ENCODE measurements at regions not wholly inside any gene's neighbourhood (a gene's known extent, or its start where the extent isn't known, plus 50 kb on each side); places are given as distances from the start of the nearest gene placed in this dataset.

GRCh38 chr5:17087035-17087434 lies 130.4 kb upstream of the BASP1 start:
- TF ChIP-seq, protein P1, sequence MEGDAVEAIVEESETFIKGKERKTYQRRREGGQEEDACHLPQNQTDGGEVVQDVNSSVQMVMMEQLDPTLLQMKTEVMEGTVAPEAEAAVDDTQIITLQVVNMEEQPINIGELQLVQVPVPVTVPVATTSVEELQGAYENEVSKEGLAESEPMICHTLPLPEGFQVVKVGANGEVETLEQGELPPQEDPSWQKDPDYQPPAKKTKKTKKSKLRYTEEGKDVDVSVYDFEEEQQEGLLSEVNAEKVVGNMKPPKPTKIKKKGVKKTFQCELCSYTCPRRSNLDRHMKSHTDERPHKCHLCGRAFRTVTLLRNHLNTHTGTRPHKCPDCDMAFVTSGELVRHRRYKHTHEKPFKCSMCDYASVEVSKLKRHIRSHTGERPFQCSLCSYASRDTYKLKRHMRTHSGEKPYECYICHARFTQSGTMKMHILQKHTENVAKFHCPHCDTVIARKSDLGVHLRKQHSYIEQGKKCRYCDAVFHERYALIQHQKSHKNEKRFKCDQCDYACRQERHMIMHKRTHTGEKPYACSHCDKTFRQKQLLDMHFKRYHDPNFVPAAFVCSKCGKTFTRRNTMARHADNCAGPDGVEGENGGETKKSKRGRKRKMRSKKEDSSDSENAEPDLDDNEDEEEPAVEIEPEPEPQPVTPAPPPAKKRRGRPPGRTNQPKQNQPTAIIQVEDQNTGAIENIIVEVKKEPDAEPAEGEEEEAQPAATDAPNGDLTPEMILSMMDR (IDR thresholded peaks at IDR 0.05; ENCODE audit: low read depth, low read length) = no peak
- Histone ChIP-seq H3K4me3 (ENCODE audit: low read depth, low read length) (no peak overlapping the region), H3K9me3 (ENCODE audit: severe bottlenecking) (no peaks in the 10 kb centered on the region), H3K27ac (no peak overlapping the region), H3K36me3 (no peaks in the 10 kb centered on the region), H3K27me3 (ENCODE audit: insufficient read depth, low read depth, severe bottlenecking) (no peaks in the 10 kb centered on the region)
- DNase-seq = no peak

DNA sequence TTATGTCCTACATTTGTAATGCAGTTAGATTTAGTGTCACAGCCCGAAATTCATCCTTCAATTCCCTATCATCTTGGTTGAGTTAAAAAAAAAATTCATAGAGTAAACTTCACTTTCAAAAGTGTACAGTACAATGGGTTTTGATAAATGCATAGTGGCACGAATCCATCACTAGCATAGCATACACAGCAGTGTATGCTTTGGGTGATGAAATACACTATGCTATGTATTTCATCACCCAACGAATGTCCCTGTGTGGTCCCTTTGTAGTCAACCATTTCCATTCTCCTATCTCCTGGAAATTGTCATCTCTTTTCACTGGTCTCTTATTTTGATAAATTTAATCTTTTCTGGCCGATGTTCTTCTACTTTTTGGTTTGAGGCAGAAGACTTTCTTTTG lies 129.4 kb upstream of the BASP1 start:
- Histone ChIP-seq H3K4me3 (ENCODE audit: low read depth, low read length) (no peak overlapping the region), H3K27me3 (ENCODE audit: insufficient read depth, low read depth, severe bottlenecking) (no peaks in the 10 kb centered on the region), H3K27ac (no peak overlapping the region), H3K36me3 (no peaks in the 10 kb centered on the region), H3K9me3 (ENCODE audit: severe bottlenecking) (no peaks in the 10 kb centered on the region)
- TF ChIP-seq, protein P1 (IDR thresholded peaks at IDR 0.05; ENCODE audit: low read depth, low read length) = no peak
- DNase-seq = no peak

DNA sequence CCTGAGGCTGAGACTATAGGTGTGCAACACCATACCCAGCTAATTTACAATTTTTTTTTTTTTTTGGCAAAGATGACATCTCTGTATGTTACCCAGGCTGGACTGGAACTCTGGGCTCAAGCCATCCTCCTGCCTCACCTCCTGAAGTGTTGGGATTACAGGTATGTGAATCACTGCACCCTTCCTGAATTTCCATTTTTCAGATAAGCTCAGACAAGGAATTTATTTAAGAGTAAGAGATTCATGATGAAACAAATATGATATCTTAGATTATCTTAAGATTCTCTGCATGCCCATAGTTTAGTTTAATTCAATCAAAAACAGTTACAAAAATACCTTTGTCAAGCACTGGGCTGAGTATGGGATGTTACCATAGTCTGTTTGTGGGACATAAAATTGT lies 128.4 kb upstream of the BASP1 start:
- no peak for DNase-seq
- no peak overlapping the region for H3K27ac ChIP-seq
- TF ChIP-seq, protein P1 (IDR thresholded peaks at IDR 0.05; ENCODE audit: low read depth, low read length) = no peak
- H3K27me3 ChIP-seq (ENCODE audit: insufficient read depth, low read depth, severe bottlenecking) = no peaks in the 10 kb centered on the region
- H3K4me3 ChIP-seq (ENCODE audit: low read depth, low read length) = no peak overlapping the region
- H3K36me3 ChIP-seq = no peaks in the 10 kb centered on the region
- H3K9me3 ChIP-seq (ENCODE audit: severe bottlenecking) = peaks cover 2% of the 10 kb centered on the region

GRCh38 chr5:17089690-17090089 lies 127.7 kb upstream of the BASP1 start:
- H3K27me3 ChIP-seq (ENCODE audit: insufficient read depth, low read depth, severe bottlenecking) = no peaks in the 10 kb centered on the region
- DNase-seq = no peak
- H3K9me3 ChIP-seq (ENCODE audit: severe bottlenecking) = peaks cover 2% of the 10 kb centered on the region
- TF ChIP-seq, protein P1 (IDR thresholded peaks at IDR 0.05; ENCODE audit: low read depth, low read length) = no peak
- H3K4me3 ChIP-seq (ENCODE audit: low read depth, low read length) = no peak overlapping the region
- no peak overlapping the region for H3K27ac ChIP-seq
- H3K36me3 ChIP-seq = no peaks in the 10 kb centered on the region

GRCh38 chr5:17090839-17091238 lies 126.6 kb upstream of the BASP1 start:
- H3K27me3 ChIP-seq (ENCODE audit: insufficient read depth, low read depth, severe bottlenecking) = no peaks in the 10 kb centered on the region
- H3K9me3 ChIP-seq (ENCODE audit: severe bottlenecking) = peaks cover 2% of the 10 kb centered on the region
- H3K4me3 ChIP-seq (ENCODE audit: low read depth, low read length) = no peak overlapping the region
- DNase-seq = no peak
- no peak overlapping the region for H3K27ac ChIP-seq
- H3K36me3 ChIP-seq = no peaks in the 10 kb centered on the region
- TF ChIP-seq, protein P1 (IDR thresholded peaks at IDR 0.05; ENCODE audit: low read depth, low read length) = no peak

- Histone ChIP-seq H3K27me3 (ENCODE audit: insufficient read depth, low read depth, severe bottlenecking) (no peaks in the 10 kb centered on the region), H3K27ac (no peak overlapping the region), H3K9me3 (ENCODE audit: severe bottlenecking) (peaks cover 2% of the 10 kb centered on the region), H3K4me3 (ENCODE audit: low read depth, low read length) (no peak overlapping the region), H3K36me3 (no peaks in the 10 kb centered on the region)
- TF ChIP-seq, protein P1 (IDR thresholded peaks at IDR 0.05; ENCODE audit: low read depth, low read length) = no peak
- no peak for DNase-seq
These were observed 122.6 kb upstream of the BASP1 start for GRCh38 chr5:17094830-17095229.

All from WERI-Rb-1 (cell line).